HG03175 (cell line): ENCODE measurements at regions not wholly inside any gene's neighbourhood (a gene's known extent, or its start where the extent isn't known, plus 50 kb on each side); places are given as distances from the start of the nearest gene placed in this dataset.

Source experiments
- ATAC-seq: cut with Tn5 transposase; IDR thresholded peaks from one replicate; pipeline ENCODE4 v1.9.1; 2021; ENCODE audit warnings: mild to moderate bottlenecking, moderate library complexity; ENCODE audit not compliant: unreplicated experiment

DNA sequence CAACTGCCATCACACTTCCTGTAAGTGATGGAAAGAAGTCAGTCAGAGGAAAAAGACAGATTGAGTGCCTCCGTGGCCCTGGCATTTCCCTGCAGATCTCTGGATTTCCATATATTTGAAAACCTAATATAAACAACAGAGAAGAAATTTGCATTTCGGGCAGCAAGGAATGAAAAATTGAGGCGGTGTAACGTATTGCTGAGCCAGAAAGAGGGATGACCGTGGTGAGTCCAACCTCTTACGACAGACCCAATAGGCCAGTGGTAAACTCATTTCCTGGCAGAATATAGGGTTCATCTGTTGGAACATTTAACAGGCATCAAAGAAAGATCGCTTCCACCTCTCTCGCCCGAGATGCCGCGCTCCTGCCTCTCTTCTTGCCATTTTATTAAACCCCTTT, 336.5 kb downstream of the MIAT start:
- ATAC-seq, result no peak

- no peak for ATAC-seq
Observed at GRCh38 chr22:26994801-26995200, 337.4 kb downstream of the MIAT start.

GRCh38 chr22:26995235-26995634, 337.8 kb downstream of the MIAT start:
- ATAC-seq, result no peak

- ATAC-seq, result no peak
Observed at GRCh38 chr22:26996154-26996553, 338.8 kb downstream of the MIAT start.

GRCh38 chr22:26998129-26998528, 340.7 kb downstream of the MIAT start:
- no peak for ATAC-seq

GRCh38 chr22:26998716-26999115, 341.3 kb downstream of the MIAT start:
- no peak for ATAC-seq

GRCh38 chr22:27003297-27003696, 345.9 kb downstream of the MIAT start:
- ATAC-seq, result no peak

DNA sequence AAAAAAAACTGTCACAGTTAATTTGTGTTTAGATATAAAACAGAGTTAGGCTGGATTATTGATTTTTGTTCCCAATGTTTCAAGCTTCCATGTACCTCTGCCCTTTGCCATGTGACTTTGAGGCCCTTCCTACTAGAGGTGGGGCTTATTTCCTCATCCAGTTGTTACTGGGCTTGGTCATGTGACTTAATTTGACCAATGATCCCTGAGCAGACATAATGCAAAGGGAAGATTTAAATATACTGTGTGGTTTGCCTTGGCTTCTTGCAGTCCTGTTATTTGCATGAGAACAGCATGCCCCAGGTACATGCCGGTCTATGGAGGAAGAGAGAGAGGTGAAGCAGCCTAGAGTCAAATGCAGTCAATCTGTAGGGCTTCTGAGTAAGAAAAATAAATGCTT, 347.0 kb downstream of the MIAT start:
- no peak for ATAC-seq

DNA sequence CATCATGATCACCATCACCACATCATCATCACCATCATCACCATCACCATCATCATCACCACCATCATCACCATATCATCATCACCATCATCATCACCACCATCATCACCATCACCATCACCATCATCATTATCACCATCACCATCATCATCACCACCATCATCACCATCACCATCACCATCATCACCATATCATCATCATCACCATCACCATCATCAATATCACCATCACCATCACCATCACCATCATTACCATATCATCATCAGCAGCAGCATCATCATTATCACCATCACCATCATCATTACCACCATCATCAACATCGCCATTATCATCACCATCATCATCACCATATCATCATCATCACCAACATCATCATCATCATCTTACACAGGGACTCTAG, 351.1 kb downstream of the MIAT start:
- ATAC-seq, result no peak

GRCh38 chr22:27011133-27011532, 353.7 kb downstream of the MIAT start:
- ATAC-seq, result no peak

DNA sequence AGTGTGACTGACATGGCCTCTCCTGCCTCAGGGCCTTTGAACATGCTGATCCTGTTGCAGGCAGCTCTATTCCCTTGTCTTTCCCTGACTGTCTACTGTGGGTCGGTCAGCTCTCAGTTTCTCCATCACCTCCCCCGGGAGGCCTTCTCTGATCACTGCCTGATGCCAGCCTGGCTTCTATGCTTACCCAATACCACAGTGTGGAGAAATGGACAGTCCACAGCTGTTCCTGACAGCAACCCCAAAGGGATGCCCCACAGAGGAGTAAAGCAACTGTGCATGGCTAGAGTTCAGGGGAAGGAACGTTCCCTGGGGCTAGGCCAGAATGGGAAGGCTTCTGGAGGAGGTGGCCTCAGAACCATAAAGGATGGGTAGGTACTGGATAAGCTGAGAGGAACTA, 354.3 kb downstream of the MIAT start:
- no peak for ATAC-seq

GRCh38 chr22:27019827-27020226, 362.4 kb downstream of the MIAT start:
- ATAC-seq, result no peak

DNA sequence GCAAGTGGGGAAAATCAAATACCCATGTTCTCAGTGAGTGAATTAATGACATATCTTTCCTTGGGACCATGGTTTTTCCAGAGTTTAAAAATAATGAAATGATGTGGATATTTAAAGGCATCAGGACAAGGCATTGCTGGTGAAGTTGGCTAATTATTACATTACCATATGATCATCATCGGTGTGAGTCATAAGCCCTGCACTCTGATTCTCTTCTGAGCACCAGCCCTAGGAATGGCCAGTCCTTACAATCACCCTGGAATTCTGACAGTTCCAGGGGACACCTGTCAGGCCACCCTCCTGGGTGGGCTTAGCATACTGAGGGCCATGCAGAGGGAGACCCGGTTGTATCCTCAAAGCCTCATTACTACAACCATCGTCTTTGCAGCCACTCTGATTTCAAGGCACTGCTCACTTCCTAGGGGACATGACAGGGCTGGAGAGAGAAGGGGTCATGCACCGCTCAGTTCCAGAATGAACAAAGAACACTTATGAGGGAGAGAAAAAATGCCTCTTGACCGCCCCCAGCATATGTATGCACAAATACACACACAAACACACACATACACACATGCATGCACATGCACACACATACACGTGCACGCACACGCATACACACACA, 365.0 kb downstream of the MIAT start:
- no peak for ATAC-seq

GRCh38 chr22:27022896-27023361, 365.5 kb downstream of the MIAT start:
- ATAC-seq, result no peak

GRCh38 chr22:27023591-27023990, 366.2 kb downstream of the MIAT start:
- ATAC-seq, result no peak

GRCh38 chr22:27024982-27025381, 367.6 kb downstream of the MIAT start:
- ATAC-seq, result no peak

DNA sequence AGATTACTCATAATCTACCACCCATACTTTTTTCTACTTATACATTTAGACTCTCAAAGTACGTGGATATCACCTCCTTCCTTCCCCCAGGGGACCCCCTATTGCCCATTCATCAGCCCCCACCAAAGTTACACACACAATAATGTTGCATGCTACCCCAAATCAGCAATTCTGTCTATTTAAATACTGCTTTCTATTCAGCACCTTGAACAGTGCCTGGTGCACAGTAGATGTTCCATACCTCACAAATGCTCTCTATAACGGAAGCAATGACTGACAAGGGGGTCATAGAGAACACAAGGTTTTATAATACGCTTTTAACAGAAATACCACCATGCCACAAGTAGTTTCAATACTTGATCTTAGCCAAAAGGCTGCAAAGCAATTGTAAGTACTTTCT, 370.7 kb downstream of the MIAT start:
- no peak for ATAC-seq

GRCh38 chr22:27029584-27030130, 372.3 kb downstream of the MIAT start:
- no peak for ATAC-seq

- ATAC-seq, result no peak
Observed at GRCh38 chr22:27032091-27032761, 374.8 kb downstream of the MIAT start.

- ATAC-seq, result no peak
Observed at GRCh38 chr22:27041745-27042310, 384.4 kb downstream of the MIAT start.

DNA sequence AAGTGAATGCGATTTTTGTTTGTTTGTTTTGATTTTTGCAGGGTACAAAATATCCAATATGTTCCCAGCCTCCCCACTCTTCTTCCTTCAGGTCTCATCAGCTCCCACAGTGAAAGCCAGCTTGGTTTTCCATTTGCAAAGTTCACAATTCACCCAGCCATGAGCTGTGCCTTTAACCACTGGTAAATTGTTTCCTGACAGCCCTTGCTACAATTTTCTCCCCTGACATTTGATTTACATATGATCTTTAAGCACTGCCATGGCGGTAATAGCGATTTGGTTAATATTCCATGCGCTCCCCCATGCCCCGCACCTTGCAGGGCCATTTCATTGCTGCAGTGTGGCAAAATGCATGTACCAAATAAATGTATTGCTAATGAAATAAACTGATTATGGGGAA, 385.9 kb downstream of the MIAT start:
- ATAC-seq, result no peak
